Astrocyte (in vitro differentiated cells and primary cell): ENCODE measurements at regions not wholly inside any gene's neighbourhood (a gene's known extent, or its start where the extent isn't known, plus 50 kb on each side); places are given as distances from the start of the nearest gene placed in this dataset.

Experiments
- CTCF ChIP-seq: IDR thresholded peaks from 2 replicates; pipeline ENCODE4 v1.5.1; 2011; ENCODE audit warnings: low read depth, mild to moderate bottlenecking, inconsistent platforms, low read length, moderate library complexity; ENCODE audit not compliant: insufficient read depth
- EZH2 ChIP-seq: IDR thresholded peaks from 2 replicates; pipeline ENCODE4 v1.6.1; 2012; ENCODE audit warnings: mild to moderate bottlenecking, low read length, inconsistent platforms; ENCODE audit not compliant: insufficient read depth

- TF ChIP-seq CTCF, result no peak
- no peak for TF ChIP-seq EZH2
Measured at GRCh38 chr15:96747291-96747690, 416.8 kb downstream of the NR2F2 start.
